OCI-LY7 (cell line): ENCODE measurements at regions not wholly inside any gene's neighbourhood (a gene's known extent, or its start where the extent isn't known, plus 50 kb on each side); places are given as distances from the start of the nearest gene placed in this dataset.

Source experiments
- BruUV-seq: library from RNA; stranded (reverse); fragments of 400-500 nt; replicated peaks from 2 replicates; lab custom pipeline; 2021; lab: Mats Ljungman, UMichigan
- CTCF ChIA-PET: fragments of 300-600 bp; sonication (Branson Sonifier 250); formaldehyde crosslinking; loops from one replicate; lab custom pipeline; 2022; ENCODE audit warnings: antibody characterized with exemption; ENCODE audit not compliant: unreplicated experiment; lab: Charles Lee
- POLR2A ChIA-PET: fragments of 300-600 bp; sonication (Branson Sonifier 250); formaldehyde crosslinking; loops from one replicate; lab custom pipeline; 2022; ENCODE audit warnings: antibody characterized with exemption; lab: Charles Lee
- DNase-seq: peaks from one replicate; pipeline ENCODE4 v3.0.0-alpha.2; 2015; ENCODE audit warnings: low spot score
- H2AFZ ChIP-seq: fragments of 200-600 bp; sonication (generic), shearing (Covaris generic); 2 replicates; pipeline ENCODE4 v1.6.1; 2014; ENCODE audit warnings: mild to moderate bottlenecking, antibody characterized with exemption, low read length, moderate library complexity
- H3K27ac ChIP-seq: fragments of 200-600 bp; sonication (generic); 2 replicates; pipeline ENCODE4 v1.5.1; 2014; ENCODE audit warnings: mixed run types, low read depth, mild to moderate bottlenecking, moderate library complexity, low read length, inconsistent platforms; ENCODE audit not compliant: poor library complexity, severe bottlenecking
- H3K36me3 ChIP-seq: fragments of 200-600 bp; sonication (generic); 2 replicates; pipeline ENCODE4 v1.6.1; 2014; ENCODE audit warnings: mild to moderate bottlenecking, antibody characterized with exemption, low read length, moderate library complexity, mixed read lengths; ENCODE audit not compliant: insufficient read depth
- H3K4me1 ChIP-seq: fragments of 200-600 bp; sonication (generic); 2 replicates; pipeline ENCODE4 v1.5.1; 2014; ENCODE audit warnings: mild to moderate bottlenecking, low read length; ENCODE audit not compliant: insufficient read depth, poor library complexity, severe bottlenecking
- H3K4me2 ChIP-seq: fragments of 200-600 bp; sonication (generic); 2 replicates; pipeline ENCODE4 v1.6.1; 2014; ENCODE audit warnings: mild to moderate bottlenecking, low read length
- H3K4me3 ChIP-seq: fragments of 200-600 bp; sonication (generic); 2 replicates; pipeline ENCODE4 v1.5.1; 2014; ENCODE audit warnings: mild to moderate bottlenecking, low read depth, low read length; ENCODE audit not compliant: poor library complexity, severe bottlenecking
- H3K79me2 ChIP-seq: fragments of 200-600 bp; sonication (generic); 2 replicates; pipeline ENCODE4 v1.6.1; 2016; ENCODE audit warnings: low read depth, mild to moderate bottlenecking, low read length, moderate library complexity, mixed read lengths; ENCODE audit not compliant: insufficient read depth
- H3K9me2 ChIP-seq: fragments of 200-600 bp; sonication (generic); 2 replicates; pipeline ENCODE4 v1.6.1; 2016; ENCODE audit warnings: mild to moderate bottlenecking, low read length, mixed read lengths; ENCODE audit not compliant: insufficient read depth
- H3K9me3 ChIP-seq: fragments of 200-600 bp; sonication (generic); 2 replicates; pipeline ENCODE4 v1.6.1; 2014; ENCODE audit warnings: mild to moderate bottlenecking, mixed run types, low read length, mixed read lengths
- H4K20me1 ChIP-seq: fragments of 200-600 bp; sonication (generic); 2 replicates; pipeline ENCODE4 v1.6.1; 2014; ENCODE audit warnings: mild to moderate bottlenecking, antibody characterized with exemption, low read length, moderate library complexity, mixed read lengths; ENCODE audit not compliant: insufficient read depth
- CTCF ChIP-seq: fragments of 200-600 bp; sonication (generic); conservative IDR thresholded peaks from 2 replicates; pipeline ENCODE4 v1.5.1; 2014; ENCODE audit warnings: mild to moderate bottlenecking, antibody characterized with exemption, low read length, moderate library complexity, mixed read lengths
- EZH2phosphoT487 ChIP-seq: fragments of 200-600 bp; sonication (generic); IDR thresholded peaks from 2 replicates; pipeline ENCODE4 v1.6.1; 2018; ENCODE audit warnings: low read depth, borderline replicate concordance, mild to moderate bottlenecking, mixed run types, antibody characterized with exemption, low read length, moderate library complexity, mixed read lengths
- intact Hi-C: fragments of 100-400 bp; cut with micrococcal nuclease; formaldehyde crosslinking; loops from one replicate; pipeline ENCODE4 v1.10.0; 2022; ENCODE audit not compliant: unreplicated experiment

- Histone ChIP-seq H3K27ac (no peak overlapping the region), H3K36me3 (no peaks in the 10 kb centered on the region), H3K9me3 (no peaks in the 10 kb centered on the region), H3K4me1 (no peaks in the 10 kb centered on the region), H4K20me1 (no peaks in the 10 kb centered on the region), H3K9me2 (no peaks in the 10 kb centered on the region), H3K4me2 (no peak overlapping the region), H3K79me2 (no peaks in the 10 kb centered on the region), H3K4me3 (no peak overlapping the region), H2AFZ (no peak overlapping the region)
- no peak for DNase-seq
- ChIA-PET POLR2A (interaction anchor here (0.5 kb wide), 1 partner anchor 398 kb away, joined by 3 read pairs; no protein-coding TSS in a partner anchor), CTCF (no interaction called here)
- TF ChIP-seq EZH2phosphoT487 = no peak
- TF ChIP-seq CTCF = no peak
- intact Hi-C loops = no loop called here
- no TSS peak for BruUV-seq
These were observed 456.0 kb downstream of the TBC1D4 start for GRCh38 chr13:75025956-75026355.

GRCh38 chr13:75024602-75025001 is 457.4 kb downstream of the TBC1D4 start:
- no peak overlapping the region for H3K27ac ChIP-seq
- H3K4me1 ChIP-seq = no peaks in the 10 kb centered on the region
- no peaks in the 10 kb centered on the region for H3K9me2 ChIP-seq
- DNase-seq = no peak
- intact Hi-C loops = no loop called here
- TF ChIP-seq EZH2phosphoT487 = no peak
- no peak for TF ChIP-seq CTCF
- H3K79me2 ChIP-seq = no peaks in the 10 kb centered on the region
- no peaks in the 10 kb centered on the region for H3K36me3 ChIP-seq
- no TSS peak for BruUV-seq
- H3K4me3 ChIP-seq = no peak overlapping the region
- no peaks in the 10 kb centered on the region for H4K20me1 ChIP-seq
- no peaks in the 10 kb centered on the region for H3K9me3 ChIP-seq
- no peak overlapping the region for H3K4me2 ChIP-seq
- ChIA-PET POLR2A (interaction anchor here (1.2 kb wide), 1 partner anchor 10 kb away, joined by 4 read pairs; no protein-coding TSS in a partner anchor), CTCF (no interaction called here)
- H2AFZ ChIP-seq = no peak overlapping the region

- no peak for DNase-seq
- POLR2A ChIA-PET = interaction anchor here (1.2 kb wide), 1 partner anchor 11 kb away, joined by 4 read pairs; no protein-coding TSS in a partner anchor
- CTCF ChIA-PET = no interaction called here
- no TSS peak for BruUV-seq
- H3K4me3 ChIP-seq = no peak overlapping the region
- intact Hi-C loops = no loop called here
- no peak overlapping the region for H2AFZ ChIP-seq
- H3K9me3 ChIP-seq = no peaks in the 10 kb centered on the region
- TF ChIP-seq CTCF = no peak
- no peak for TF ChIP-seq EZH2phosphoT487
- H3K27ac ChIP-seq = no peak overlapping the region
- no peaks in the 10 kb centered on the region for H3K9me2 ChIP-seq
- H4K20me1 ChIP-seq = no peaks in the 10 kb centered on the region
- no peak overlapping the region for H3K4me2 ChIP-seq
- H3K79me2 ChIP-seq = no peaks in the 10 kb centered on the region
- no peaks in the 10 kb centered on the region for H3K4me1 ChIP-seq
- H3K36me3 ChIP-seq = no peaks in the 10 kb centered on the region
These were observed 458.4 kb downstream of the TBC1D4 start for GRCh38 chr13:75023609-75024008.
